A673 (cell line): ENCODE measurements at regions not wholly inside any gene's neighbourhood (a gene's known extent, or its start where the extent isn't known, plus 50 kb on each side); places are given as distances from the start of the nearest gene placed in this dataset.

Experiments
- BruUV-seq: library from RNA; stranded (reverse); fragments of 400-500 nt; replicated peaks from 2 replicates; lab custom pipeline; 2021; lab: Mats Ljungman, UMichigan
- CTCF ChIA-PET: fragments of 300-600 bp; sonication (Branson Sonifier 250); formaldehyde crosslinking; loops from one replicate; lab custom pipeline; 2022; ENCODE audit warnings: antibody characterized with exemption; lab: Charles Lee
- POLR2A ChIA-PET: fragments of 300-600 bp; sonication (Branson Sonifier 250); formaldehyde crosslinking; loops from one replicate; lab custom pipeline; 2022; ENCODE audit warnings: antibody characterized with exemption; ENCODE audit not compliant: low non-redundant PET; lab: Charles Lee
- DNase-seq: peaks from one replicate; pipeline ENCODE4 v3.0.0-alpha.2; 2015; ENCODE audit warnings: low spot score
- H3K27ac ChIP-seq: fragments of 200-600 bp; sonication (generic); 2 replicates; pipeline ENCODE4 v1.5.1; 2016; ENCODE audit warnings: mixed run types, low read depth, mild to moderate bottlenecking, mixed read lengths, antibody characterized with exemption, low read length; ENCODE audit not compliant: poor library complexity, severe bottlenecking
- H3K27me3 ChIP-seq: fragments of 200-600 bp; sonication (generic); replicated peaks from 2 replicates; pipeline ENCODE4 v1.6.1; 2017; ENCODE audit warnings: mixed run types, low read depth, mild to moderate bottlenecking, mixed read lengths, antibody characterized with exemption, low read length; ENCODE audit not compliant: insufficient read depth, poor library complexity
- H3K36me3 ChIP-seq: fragments of 200-600 bp; sonication (generic); 2 replicates; pipeline ENCODE4 v1.6.1; 2016; ENCODE audit warnings: mixed run types, mild to moderate bottlenecking, mixed read lengths, antibody characterized with exemption, low read length; ENCODE audit not compliant: insufficient read depth, poor library complexity, severe bottlenecking
- H3K4me1 ChIP-seq: fragments of 200-600 bp; sonication (generic); 2 replicates; pipeline ENCODE4 v1.6.1; 2017; ENCODE audit warnings: mixed run types, mild to moderate bottlenecking, mixed read lengths, antibody characterized with exemption, low read length; ENCODE audit not compliant: insufficient read depth, poor library complexity, severe bottlenecking
- H3K4me3 ChIP-seq: fragments of 200-600 bp; sonication (generic); 2 replicates; pipeline ENCODE4 v1.5.1; 2016; ENCODE audit warnings: low read depth, mixed run types, mild to moderate bottlenecking, mixed read lengths, low read length; ENCODE audit not compliant: poor library complexity, severe bottlenecking
- H3K9me3 ChIP-seq: fragments of 200-600 bp; sonication (generic); 2 replicates; pipeline ENCODE4 v1.6.1; 2016; ENCODE audit warnings: mixed run types, low read depth, mild to moderate bottlenecking, mixed read lengths, antibody characterized with exemption, low read length; ENCODE audit not compliant: poor library complexity, severe bottlenecking
- EZH2 ChIP-seq: fragments of 200-600 bp; sonication (generic); IDR thresholded peaks from 2 replicates; pipeline ENCODE4 v1.6.1; 2017; ENCODE audit warnings: borderline replicate concordance, low read depth, mild to moderate bottlenecking, mixed read lengths, antibody characterized with exemption, low read length; ENCODE audit not compliant: poor library complexity, severe bottlenecking
- intact Hi-C: fragments of 100-400 bp; cut with micrococcal nuclease; formaldehyde crosslinking; loops from one replicate; pipeline ENCODE4 v1.10.0; 2022; ENCODE audit not compliant: unreplicated experiment
- TF ChIP-seq, protein P1 (sequence below): fragments of 300-800, 200-600 bp; sonication (generic); conservative IDR thresholded peaks from 2 replicates; pipeline ENCODE4 v1.5.1; 2017; ENCODE audit warnings: low read depth, mild to moderate bottlenecking, antibody characterized with exemption, low read length, moderate library complexity, mixed read lengths

DNA sequence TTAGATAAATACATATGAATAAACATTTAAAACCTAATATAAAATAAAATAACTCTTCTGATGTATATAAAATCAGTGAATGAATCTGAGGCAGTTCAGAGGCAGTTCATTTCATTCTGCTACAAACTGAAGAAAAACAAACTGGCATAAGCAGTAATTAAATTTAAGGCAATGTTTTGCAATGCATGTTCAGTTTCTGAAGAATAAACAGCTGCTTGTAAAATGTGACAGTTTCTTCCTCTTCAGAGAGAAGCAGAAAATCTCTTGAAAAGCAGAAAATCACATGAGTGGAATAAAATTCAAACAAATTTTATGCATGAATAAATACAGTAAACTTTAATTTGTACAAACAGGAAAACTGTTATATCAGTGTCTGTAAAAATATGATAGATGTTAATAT, 643.7 kb downstream of the KCNT2 start:
- Histone ChIP-seq H3K36me3 (no peaks in the 10 kb centered on the region), H3K9me3 (no peaks in the 10 kb centered on the region), H3K4me3 (no peak overlapping the region), H3K27me3 (peaks cover 18% of the 10 kb centered on the region), H3K27ac (no peak overlapping the region), H3K4me1 (no peaks in the 10 kb centered on the region)
- ChIA-PET CTCF (no interaction called here), POLR2A (no interaction called here)
- no peak for DNase-seq
- TF ChIP-seq EZH2: no peak
- TF ChIP-seq, protein P1, sequence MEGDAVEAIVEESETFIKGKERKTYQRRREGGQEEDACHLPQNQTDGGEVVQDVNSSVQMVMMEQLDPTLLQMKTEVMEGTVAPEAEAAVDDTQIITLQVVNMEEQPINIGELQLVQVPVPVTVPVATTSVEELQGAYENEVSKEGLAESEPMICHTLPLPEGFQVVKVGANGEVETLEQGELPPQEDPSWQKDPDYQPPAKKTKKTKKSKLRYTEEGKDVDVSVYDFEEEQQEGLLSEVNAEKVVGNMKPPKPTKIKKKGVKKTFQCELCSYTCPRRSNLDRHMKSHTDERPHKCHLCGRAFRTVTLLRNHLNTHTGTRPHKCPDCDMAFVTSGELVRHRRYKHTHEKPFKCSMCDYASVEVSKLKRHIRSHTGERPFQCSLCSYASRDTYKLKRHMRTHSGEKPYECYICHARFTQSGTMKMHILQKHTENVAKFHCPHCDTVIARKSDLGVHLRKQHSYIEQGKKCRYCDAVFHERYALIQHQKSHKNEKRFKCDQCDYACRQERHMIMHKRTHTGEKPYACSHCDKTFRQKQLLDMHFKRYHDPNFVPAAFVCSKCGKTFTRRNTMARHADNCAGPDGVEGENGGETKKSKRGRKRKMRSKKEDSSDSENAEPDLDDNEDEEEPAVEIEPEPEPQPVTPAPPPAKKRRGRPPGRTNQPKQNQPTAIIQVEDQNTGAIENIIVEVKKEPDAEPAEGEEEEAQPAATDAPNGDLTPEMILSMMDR: no peak
- intact Hi-C loops: no loop called here
- no TSS peak for BruUV-seq

DNA sequence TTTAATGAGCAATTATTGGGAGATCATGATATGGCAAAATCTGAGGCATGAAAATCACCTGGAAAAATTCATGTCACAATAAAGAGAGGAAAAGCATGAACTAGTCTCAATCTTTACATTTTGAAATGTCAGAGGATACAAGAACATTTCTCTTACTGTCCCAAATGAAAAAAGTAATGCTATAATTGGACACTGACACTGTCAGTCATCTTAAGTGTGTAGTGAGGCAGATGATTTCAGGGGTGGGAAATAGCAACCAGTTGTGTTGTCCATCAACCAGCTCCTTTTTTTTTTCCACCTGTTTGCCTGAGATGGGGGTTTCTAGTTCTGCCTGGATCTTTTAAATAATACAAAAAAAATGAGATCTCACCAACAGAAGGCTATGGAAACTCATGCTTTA, 646.2 kb downstream of the KCNT2 start:
- Histone ChIP-seq H3K27ac (no peak overlapping the region), H3K27me3 (peaks cover 22% of the 10 kb centered on the region), H3K4me3 (no peak overlapping the region), H3K9me3 (no peaks in the 10 kb centered on the region), H3K36me3 (no peaks in the 10 kb centered on the region), H3K4me1 (no peaks in the 10 kb centered on the region)
- ChIA-PET POLR2A (no interaction called here), CTCF (no interaction called here)
- intact Hi-C loops: no loop called here
- no TSS peak for BruUV-seq
- no peak for DNase-seq
- TF ChIP-seq, protein P1: no peak
- TF ChIP-seq EZH2: no peak

DNA sequence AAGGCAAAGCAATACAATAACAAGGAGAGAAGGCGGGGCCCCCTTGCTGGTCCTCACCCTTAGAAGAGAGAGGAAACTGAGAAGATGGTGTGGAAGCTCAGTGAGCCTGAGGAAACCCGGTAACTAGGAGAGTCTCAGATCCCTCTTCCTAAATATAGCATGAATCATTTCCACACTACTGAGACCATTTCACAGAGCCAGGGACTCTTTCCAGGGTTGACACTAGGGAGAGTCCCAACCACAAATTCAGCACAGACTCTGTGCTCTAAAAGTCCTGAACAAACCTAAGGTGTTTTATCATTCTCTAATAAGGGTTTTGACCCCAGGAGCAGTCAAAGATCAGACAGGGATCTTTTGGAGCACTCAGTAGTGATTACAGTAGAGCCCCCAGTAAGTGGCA, 647.7 kb downstream of the KCNT2 start:
- BruUV-seq: no TSS peak
- Histone ChIP-seq H3K4me3 (no peak overlapping the region), H3K9me3 (no peaks in the 10 kb centered on the region), H3K4me1 (no peaks in the 10 kb centered on the region), H3K27ac (no peak overlapping the region), H3K27me3 (peaks cover 22% of the 10 kb centered on the region), H3K36me3 (no peaks in the 10 kb centered on the region)
- CTCF ChIA-PET: no interaction called here
- DNase-seq: no peak
- intact Hi-C loops: no loop called here
- TF ChIP-seq, protein P1: no peak
- no peak for TF ChIP-seq EZH2
- POLR2A ChIA-PET: no interaction called here

DNA sequence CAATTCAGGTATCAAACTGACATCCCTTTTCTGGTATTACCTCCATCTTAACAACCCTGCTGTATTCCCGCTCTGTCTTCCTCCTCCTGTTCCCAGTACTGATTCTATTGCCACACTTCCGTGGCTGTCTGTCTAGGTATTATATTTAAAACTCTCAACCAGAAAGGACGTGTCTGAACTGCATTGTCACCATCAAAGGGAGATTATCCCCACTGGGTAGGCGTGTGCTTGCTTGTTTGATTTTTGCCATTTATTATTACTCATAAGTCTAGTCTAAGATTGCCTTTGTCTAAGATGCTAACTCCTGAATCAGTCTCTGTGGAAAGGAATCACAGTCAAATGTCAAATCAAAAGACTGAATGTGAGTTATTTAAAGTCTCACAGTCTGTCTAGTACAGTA, 650.1 kb downstream of the KCNT2 start:
- no peak overlapping the region for H3K27ac ChIP-seq
- peaks cover 4% of the 10 kb centered on the region for H3K27me3 ChIP-seq
- no peak for DNase-seq
- ChIA-PET CTCF (no interaction called here), POLR2A (no interaction called here)
- H3K4me1 ChIP-seq: no peaks in the 10 kb centered on the region
- BruUV-seq: no TSS peak
- TF ChIP-seq, protein P1: no peak
- TF ChIP-seq EZH2: no peak
- no peak overlapping the region for H3K4me3 ChIP-seq
- intact Hi-C loops: no loop called here
- H3K36me3 ChIP-seq: no peaks in the 10 kb centered on the region
- no peaks in the 10 kb centered on the region for H3K9me3 ChIP-seq
